CD4-positive, alpha-beta memory T cell (primary cell): ENCODE measurements at regions not wholly inside any gene's neighbourhood (a gene's known extent, or its start where the extent isn't known, plus 50 kb on each side); places are given as distances from the start of the nearest gene placed in this dataset.
A peak's percentile ranks its signal among the peaks of the same experiment; 100 is the strongest.

ENCODE experiments used
- CTCF ChIA-PET: fragments of 350-600 bp; sonication (Branson Sonifier 250); formaldehyde crosslinking; loops from one replicate; lab custom pipeline; 2021; ENCODE audit warnings: inconsistent platforms; ENCODE audit not compliant: partially characterized antibody; lab: Charles Lee
- POLR2A ChIA-PET: fragments of 350-600 bp; sonication (Branson Sonifier 250); formaldehyde crosslinking; loops from one replicate; lab custom pipeline; 2021; ENCODE audit not compliant: partially characterized antibody; lab: Charles Lee
- DNase-seq, 5 donors: peaks; one replicate each; pipeline versions ENCODE4 v3.0.0 to v3.0.0-alpha.2; 2020 to 2022; ENCODE audit warnings: mixed read lengths in 1 of 5
- H3K27ac ChIP-seq: one replicate; pipeline ENCODE4 v1.7.0; 2013; ENCODE audit warnings: low read depth, low read length
- H3K27me3 ChIP-seq: 2 replicates; pipeline ENCODE4 v1.7.0; 2013; ENCODE audit warnings: mild to moderate bottlenecking, low read length, moderate library complexity; ENCODE audit not compliant: insufficient read depth
- H3K36me3 ChIP-seq: 2 replicates; pipeline ENCODE4 v1.7.0; 2013; ENCODE audit warnings: mild to moderate bottlenecking, low read length, moderate library complexity; ENCODE audit not compliant: insufficient read depth
- H3K4me1 ChIP-seq: 2 replicates; pipeline ENCODE4 v1.7.0; 2013; ENCODE audit warnings: mild to moderate bottlenecking, low read length, moderate library complexity; ENCODE audit not compliant: insufficient read depth
- H3K4me3 ChIP-seq, 2 donors: one replicate each; pipeline ENCODE4 v1.7.0; 2013; ENCODE audit warnings: low read length in 2 of 2, mild to moderate bottlenecking in 1 of 2
- H3K9me3 ChIP-seq, 2 donors: one replicate each; pipeline ENCODE4 v1.7.0; 2013; ENCODE audit warnings: low read length in 2 of 2, control low read depth in 1 of 2; ENCODE audit not compliant: control insufficient read depth in 1 of 2
- H3K27ac Mint-ChIP-seq, 7 donors: one replicate each; pipeline ENCODE4 v1.8.0; 2020 to 2021; ENCODE audit warnings: mixed read lengths in 7 of 7, mild to moderate bottlenecking in 6 of 7, inconsistent platforms in 3 of 7, moderate library complexity in 3 of 7
- H3K27me3 Mint-ChIP-seq, 2 donors: one replicate each; pipeline ENCODE4 v1.8.0; 2020 to 2021; ENCODE audit warnings: mixed read lengths in 2 of 2
- H3K36me3 Mint-ChIP-seq, 2 donors: one replicate each; pipeline ENCODE4 v1.8.0; 2020 to 2021; ENCODE audit warnings: mixed read lengths in 2 of 2, inconsistent platforms in 1 of 2, mild to moderate bottlenecking in 1 of 2
- H3K4me1 Mint-ChIP-seq, 4 donors: one replicate each; pipeline ENCODE4 v1.8.0; 2020 to 2021; ENCODE audit warnings: mixed read lengths in 4 of 4, mild to moderate bottlenecking in 1 of 4
- H3K4me3 Mint-ChIP-seq, 8 donors: one replicate each; pipeline ENCODE4 v1.8.0; 2020 to 2021; ENCODE audit warnings: mixed read lengths in 8 of 8, mild to moderate bottlenecking in 7 of 8, moderate library complexity in 6 of 8, inconsistent platforms in 3 of 8
- H3K9me3 Mint-ChIP-seq, 8 donors: one replicate each; pipeline ENCODE4 v1.8.0; 2020 to 2021; ENCODE audit warnings: mixed read lengths in 8 of 8, mild to moderate bottlenecking in 5 of 8, inconsistent platforms in 3 of 8, moderate library complexity in 1 of 8
- intact Hi-C: fragments of 100-400 bp; cut with micrococcal nuclease; formaldehyde crosslinking; loops from one replicate; pipeline ENCODE4 v1.15.1; 2023

DNA sequence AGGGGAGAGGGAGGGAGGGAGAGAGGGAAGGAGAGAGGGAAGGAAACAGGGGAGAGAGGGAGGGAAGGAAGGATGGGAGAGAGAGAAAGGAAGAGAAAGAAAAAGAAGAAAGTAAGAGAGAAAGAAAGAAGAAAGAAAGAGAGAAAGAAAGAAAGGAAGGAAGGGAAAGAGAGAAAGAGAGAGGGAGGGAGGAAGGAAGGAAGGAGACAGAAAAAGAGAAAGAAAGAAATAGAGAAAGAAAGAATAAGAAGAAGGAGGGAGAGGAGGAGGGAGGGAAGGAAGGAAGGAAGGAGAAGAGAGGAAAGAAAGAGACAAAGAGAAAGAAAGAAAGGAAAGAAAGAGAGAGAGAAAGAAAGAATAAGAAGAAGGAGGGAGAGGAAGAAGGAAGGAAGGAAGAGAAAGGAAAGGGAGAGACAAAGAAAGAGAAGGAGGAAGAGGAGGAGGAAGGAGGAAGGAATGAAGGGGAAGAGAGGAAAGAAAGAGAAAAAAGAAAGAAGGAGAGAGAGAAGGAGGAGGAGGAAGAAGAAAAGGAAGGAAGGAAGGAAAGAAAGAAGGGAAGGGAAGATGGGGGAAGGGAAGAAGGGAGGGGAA lies 189.6 kb downstream of the PARM1 start:
- Mint-ChIP-seq H3K4me3 (peak overlapping the region in 1 of 8 donors; percentile 31), H3K27ac (no peak overlapping the region), H3K4me1 (no peaks in the 10 kb centered on the region), H3K27me3 (no peaks in the 10 kb centered on the region), H3K9me3 (peaks cover 5 to 42% (median 15%) of the 10 kb centered on the region in 8 donors), H3K36me3 (no peaks in the 10 kb centered on the region)
- DNase-seq: no peak
- intact Hi-C loops: no loop called here
- POLR2A ChIA-PET: no interaction called here
- H3K9me3 ChIP-seq: no peaks in the 10 kb centered on the region
- no peak overlapping the region for H3K4me3 ChIP-seq
- H3K36me3 ChIP-seq: no peaks in the 10 kb centered on the region
- H3K27me3 ChIP-seq: no peaks in the 10 kb centered on the region
- CTCF ChIA-PET: no interaction called here
- H3K27ac ChIP-seq: no peak overlapping the region
- no peaks in the 10 kb centered on the region for H3K4me1 ChIP-seq

DNA sequence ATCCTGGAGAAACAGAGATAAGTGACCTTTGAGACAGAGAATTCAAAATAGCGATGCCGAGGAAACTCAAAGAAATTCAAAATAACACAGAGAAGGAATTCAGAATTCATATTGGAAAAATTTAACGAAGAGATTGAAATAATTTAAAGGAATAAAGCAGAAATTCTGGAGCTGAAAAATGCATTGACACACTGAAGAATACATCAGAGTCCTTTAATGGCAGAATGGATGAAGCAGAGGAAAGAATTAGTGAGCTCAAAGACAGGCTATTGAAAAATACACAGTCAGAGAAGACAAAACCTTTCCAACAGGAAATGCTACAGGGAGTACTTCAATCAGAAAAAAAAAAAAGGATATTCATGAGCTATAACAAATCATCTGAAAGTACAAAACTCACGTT lies 185.8 kb downstream of the PARM1 start:
- H3K4me1 ChIP-seq: no peaks in the 10 kb centered on the region
- H3K4me3 Mint-ChIP-seq: no peak overlapping the region
- H3K4me1 Mint-ChIP-seq: no peaks in the 10 kb centered on the region
- no peaks in the 10 kb centered on the region for H3K27me3 Mint-ChIP-seq
- H3K9me3 ChIP-seq: no peaks in the 10 kb centered on the region
- H3K36me3 ChIP-seq: no peaks in the 10 kb centered on the region
- H3K9me3 Mint-ChIP-seq: peaks cover 5 to 67% (median 19%) of the 10 kb centered on the region in 8 donors
- POLR2A ChIA-PET: no interaction called here
- H3K27me3 ChIP-seq: no peaks in the 10 kb centered on the region
- H3K36me3 Mint-ChIP-seq: no peaks in the 10 kb centered on the region
- intact Hi-C loops: no loop called here
- H3K4me3 ChIP-seq: no peak overlapping the region
- H3K27ac Mint-ChIP-seq: no peak overlapping the region
- CTCF ChIA-PET: no interaction called here
- DNase-seq: no peak
- H3K27ac ChIP-seq: no peak overlapping the region

DNA sequence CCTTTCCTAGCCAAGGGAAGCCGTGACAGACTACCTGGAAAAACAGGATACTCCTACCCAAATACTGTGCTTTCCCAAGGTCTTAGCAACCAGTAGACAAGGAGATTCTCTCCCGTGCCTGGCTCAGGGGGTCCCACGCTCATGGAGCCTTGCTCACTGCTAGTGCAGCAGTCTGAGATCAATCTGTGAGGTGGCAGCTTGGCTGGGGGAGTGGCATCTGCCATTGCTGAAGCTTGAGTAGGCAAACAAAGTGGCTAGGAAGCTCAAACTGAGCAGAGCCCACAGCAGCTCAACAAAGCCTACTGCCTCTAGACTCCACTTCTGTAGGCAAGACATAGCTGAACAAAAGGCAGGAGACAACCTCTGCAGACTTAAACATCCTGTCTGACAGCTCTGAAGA lies 177.1 kb downstream of the PARM1 start:
- Mint-ChIP-seq H3K27ac (no peak overlapping the region), H3K4me3 (no peak overlapping the region), H3K9me3 (peaks cover 0 to 29% (median 9%) of the 10 kb centered on the region in 8 donors), H3K27me3 (peaks cover 0 to 2% of the 10 kb centered on the region in 2 donors), H3K4me1 (no peaks in the 10 kb centered on the region), H3K36me3 (no peaks in the 10 kb centered on the region)
- H3K27me3 ChIP-seq: no peaks in the 10 kb centered on the region
- no peaks in the 10 kb centered on the region for H3K4me1 ChIP-seq
- no peak for DNase-seq
- no peak overlapping the region for H3K4me3 ChIP-seq
- H3K36me3 ChIP-seq: no peaks in the 10 kb centered on the region
- intact Hi-C loops: no loop called here
- H3K9me3 ChIP-seq: no peaks in the 10 kb centered on the region
- ChIA-PET CTCF (no interaction called here), POLR2A (no interaction called here)
- H3K27ac ChIP-seq: no peak overlapping the region

DNA sequence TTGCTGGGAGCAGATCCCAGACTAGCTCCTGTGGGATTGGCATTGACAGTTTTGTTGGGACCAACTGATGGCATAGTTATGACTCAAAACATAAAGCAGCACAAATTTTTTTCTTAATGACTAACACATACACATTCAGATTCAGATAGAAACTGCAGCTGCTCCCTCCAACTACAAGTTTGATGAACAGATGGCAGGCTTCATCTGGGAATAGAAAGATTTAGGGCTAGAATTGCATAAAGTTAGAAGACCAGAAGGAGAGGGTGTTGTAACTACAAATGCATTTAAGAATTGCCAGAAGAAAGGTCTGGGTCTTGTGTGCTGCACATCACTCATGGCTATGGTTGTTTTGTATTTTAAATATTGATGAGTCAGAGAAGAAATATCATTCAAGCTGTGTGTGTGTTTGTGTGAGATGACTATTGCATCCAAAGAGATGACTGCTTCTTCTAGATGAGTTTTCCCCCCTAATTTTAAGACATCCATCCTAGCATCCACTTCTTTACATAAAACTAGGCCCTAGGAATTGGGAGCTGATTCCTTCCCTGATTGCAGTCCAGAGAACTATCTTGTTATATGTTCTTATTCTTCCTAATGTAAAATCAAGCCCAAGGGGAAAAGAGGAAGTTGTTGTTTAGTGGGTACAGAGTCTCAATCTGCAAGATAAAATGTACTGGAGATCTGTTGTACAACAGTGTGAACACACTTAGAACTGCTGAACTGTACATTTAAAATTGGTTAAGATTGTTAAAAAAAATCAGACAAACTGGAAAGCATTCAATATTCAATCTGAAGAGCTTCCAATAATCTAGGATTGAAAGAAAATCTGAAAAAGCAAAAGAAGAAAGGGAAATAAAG lies 175.1 kb downstream of the PARM1 start:
- ChIA-PET POLR2A (no interaction called here), CTCF (no interaction called here)
- no peaks in the 10 kb centered on the region for H3K27me3 ChIP-seq
- intact Hi-C loops: no loop called here
- Mint-ChIP-seq H3K36me3 (no peaks in the 10 kb centered on the region), H3K4me3 (no peak overlapping the region), H3K27me3 (peaks cover 0 to 2% of the 10 kb centered on the region in 2 donors), H3K9me3 (peaks cover 0 to 9% (median 5%) of the 10 kb centered on the region in 8 donors), H3K4me1 (no peaks in the 10 kb centered on the region), H3K27ac (no peak overlapping the region)
- no peak overlapping the region for H3K4me3 ChIP-seq
- no peaks in the 10 kb centered on the region for H3K9me3 ChIP-seq
- no peaks in the 10 kb centered on the region for H3K4me1 ChIP-seq
- DNase-seq: no peak
- H3K27ac ChIP-seq: no peak overlapping the region
- H3K36me3 ChIP-seq: no peaks in the 10 kb centered on the region

DNA sequence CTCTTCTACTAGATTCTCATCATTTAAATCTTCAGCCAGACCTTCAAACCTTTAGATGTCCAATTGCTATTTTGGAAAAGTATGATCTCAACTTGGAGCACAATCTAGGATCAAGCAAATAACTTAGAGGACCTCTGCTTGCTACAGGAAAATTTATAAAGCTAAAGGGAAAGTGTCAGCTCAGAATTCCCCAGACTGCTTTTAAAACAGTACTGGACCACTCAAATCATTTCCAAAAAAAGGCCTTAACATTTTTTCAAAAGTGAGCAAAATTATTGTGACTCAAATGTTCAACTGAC lies 169.8 kb downstream of the PARM1 start:
- POLR2A ChIA-PET: no interaction called here
- CTCF ChIA-PET: no interaction called here

DNA sequence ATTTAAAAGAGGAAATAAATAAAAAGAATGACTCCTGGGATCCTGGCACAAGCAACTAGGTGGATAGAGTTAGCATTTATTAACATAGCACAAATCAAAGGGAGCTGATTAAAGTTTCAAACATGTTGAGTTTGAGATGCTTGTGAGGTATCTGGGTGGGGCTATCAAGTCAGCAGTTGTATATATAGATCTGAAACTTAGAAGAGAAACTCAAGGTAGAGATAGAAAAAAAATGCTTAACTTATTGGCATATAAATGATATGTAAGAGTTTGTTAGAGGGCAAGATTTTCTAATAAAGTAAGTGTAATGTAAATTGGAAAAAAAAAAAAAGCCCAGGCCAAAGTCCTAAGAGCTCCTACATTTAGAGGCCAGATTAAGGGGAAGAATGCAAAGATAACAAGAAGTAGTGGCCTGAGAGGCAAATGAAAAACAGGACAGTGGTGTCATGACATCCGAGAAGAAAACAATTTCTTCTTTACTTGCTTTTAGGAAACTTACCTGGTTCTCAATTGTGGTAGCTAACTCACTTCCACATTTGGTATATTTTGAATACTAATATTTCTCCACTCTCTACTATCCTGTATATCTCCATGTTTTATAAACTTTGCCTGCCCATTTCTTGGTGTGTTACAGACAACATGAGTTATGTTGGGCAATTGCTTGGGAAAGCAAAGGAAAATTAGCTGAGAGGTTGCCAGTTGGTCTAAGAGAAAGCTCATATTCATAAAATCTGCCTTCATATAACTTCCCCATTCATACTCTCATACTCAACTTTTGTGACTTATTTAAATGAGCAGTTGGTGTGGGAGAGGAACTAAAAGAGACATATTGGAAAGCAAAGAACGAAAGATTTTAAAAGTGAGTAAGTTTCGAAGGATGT lies 169.2 kb downstream of the PARM1 start:
- intact Hi-C loops: no loop called here
- no peaks in the 10 kb centered on the region for H3K36me3 Mint-ChIP-seq
- H3K27me3 ChIP-seq: no peaks in the 10 kb centered on the region

More for the DNA sequence above, 169.8 kb downstream of the PARM1 start:
- Histone ChIP-seq H3K27me3 (no peaks in the 10 kb centered on the region), H3K36me3 (no peaks in the 10 kb centered on the region), H3K4me1 (no peaks in the 10 kb centered on the region), H3K27ac (no peak overlapping the region), H3K9me3 (no peaks in the 10 kb centered on the region), H3K4me3 (no peak overlapping the region)
- H3K4me3 Mint-ChIP-seq: no peak overlapping the region
- no peak for DNase-seq
- no peaks in the 10 kb centered on the region for H3K4me1 Mint-ChIP-seq
- H3K36me3 Mint-ChIP-seq: no peaks in the 10 kb centered on the region
- H3K9me3 Mint-ChIP-seq: peaks cover 0 to 21% (median 8%) of the 10 kb centered on the region in 8 donors
- H3K27ac Mint-ChIP-seq: no peak overlapping the region
- intact Hi-C loops: no loop called here
- peaks cover 0 to 2% of the 10 kb centered on the region in 2 donors for H3K27me3 Mint-ChIP-seq

More for the DNA sequence above, 169.2 kb downstream of the PARM1 start:
- Mint-ChIP-seq H3K27ac (no peak overlapping the region), H3K4me1 (no peaks in the 10 kb centered on the region), H3K4me3 (no peak overlapping the region), H3K9me3 (peaks cover 3 to 27% (median 13%) of the 10 kb centered on the region in 8 donors), H3K27me3 (peaks cover 0 to 2% of the 10 kb centered on the region in 2 donors)
- Histone ChIP-seq H3K4me1 (no peaks in the 10 kb centered on the region), H3K27ac (no peak overlapping the region), H3K4me3 (no peak overlapping the region), H3K36me3 (no peaks in the 10 kb centered on the region), H3K9me3 (no peaks in the 10 kb centered on the region)
- POLR2A ChIA-PET: no interaction called here
- CTCF ChIA-PET: no interaction called here
- DNase-seq: no peak
